ENCODE measurements at regions not wholly inside any gene's neighbourhood (a gene's known extent, or its start where the extent isn't known, plus 50 kb on each side); places are given as distances from the start of the nearest gene placed in this dataset.
"Not testable (repeated sequence)": the region's sequence is repeated elsewhere in the genome, so short reads cannot be mapped to it uniquely, and the experiment has no call there.

DNA sequence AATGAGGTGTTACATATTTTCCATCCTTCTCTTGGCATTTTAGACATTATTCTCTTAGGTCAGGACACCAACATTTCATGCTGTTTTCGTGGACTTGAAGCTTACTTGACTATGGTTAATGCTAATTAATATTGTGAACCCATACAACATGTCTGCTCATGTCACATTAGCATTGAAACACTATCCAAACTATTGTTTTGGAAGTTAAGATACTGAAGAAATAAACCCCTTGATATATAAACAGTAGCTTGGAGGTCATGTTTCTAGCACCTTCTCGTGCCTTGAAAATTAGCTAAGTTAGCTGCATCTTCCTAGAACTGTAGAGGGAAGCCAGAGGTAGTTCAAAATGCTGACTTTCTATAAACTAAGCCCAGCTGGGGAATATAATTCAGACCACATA is 288.8 kb downstream of the LTN1 start:
- DNase-seq (ENCODE audit: low spot score), result no peak

DNA sequence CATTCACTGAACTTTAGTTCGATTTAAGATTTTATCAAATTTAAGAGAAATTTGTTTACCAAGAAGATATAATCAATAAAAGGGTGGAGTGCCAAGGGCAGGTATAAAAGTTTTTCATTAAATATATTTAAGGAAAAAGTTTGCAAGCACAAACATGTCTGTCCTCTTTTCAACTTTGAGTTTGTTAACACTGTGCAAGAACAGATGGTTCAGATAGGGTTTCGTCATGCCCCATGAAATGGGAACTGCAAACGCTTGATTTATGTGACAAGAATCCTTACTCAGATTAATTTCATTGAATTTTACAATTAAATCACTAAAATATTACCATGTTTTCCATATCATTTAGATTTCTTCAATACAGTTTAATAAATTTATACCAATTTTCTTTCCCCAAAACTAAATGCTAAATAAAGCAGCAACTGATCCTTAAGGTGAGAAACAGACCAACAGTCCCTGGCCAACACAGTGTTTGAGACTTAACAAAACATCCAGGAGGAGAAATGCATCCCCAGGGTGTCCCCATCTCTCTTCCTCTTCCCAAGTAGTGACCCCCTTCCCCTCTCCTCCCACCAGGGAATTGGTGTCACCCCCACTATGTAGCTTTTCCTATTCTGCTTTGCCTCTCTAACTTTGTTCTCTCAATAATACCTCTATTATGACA is 292.9 kb downstream of the LTN1 start:
- no peak for DNase-seq (ENCODE audit: low spot score)

DNA sequence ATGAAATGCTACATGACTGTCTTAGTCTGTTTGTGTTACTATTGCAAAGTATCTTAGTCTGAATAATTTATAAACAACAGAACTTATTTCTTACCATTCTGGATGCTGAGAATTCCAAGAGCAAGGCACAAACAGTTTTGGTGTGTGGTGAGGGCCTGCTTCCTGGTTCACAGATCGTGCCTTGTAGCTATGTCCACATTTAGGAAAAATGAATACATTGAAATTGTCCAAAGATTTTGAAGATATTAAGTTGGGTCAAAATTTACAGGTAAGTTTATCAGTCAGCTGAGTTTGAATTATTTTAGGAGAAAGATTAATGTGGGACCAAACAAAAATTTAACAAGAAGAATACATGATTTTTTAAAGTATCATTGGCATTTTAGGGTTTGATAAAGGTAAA is 293.5 kb downstream of the LTN1 start:
- no peak for DNase-seq (ENCODE audit: low spot score)

DNA sequence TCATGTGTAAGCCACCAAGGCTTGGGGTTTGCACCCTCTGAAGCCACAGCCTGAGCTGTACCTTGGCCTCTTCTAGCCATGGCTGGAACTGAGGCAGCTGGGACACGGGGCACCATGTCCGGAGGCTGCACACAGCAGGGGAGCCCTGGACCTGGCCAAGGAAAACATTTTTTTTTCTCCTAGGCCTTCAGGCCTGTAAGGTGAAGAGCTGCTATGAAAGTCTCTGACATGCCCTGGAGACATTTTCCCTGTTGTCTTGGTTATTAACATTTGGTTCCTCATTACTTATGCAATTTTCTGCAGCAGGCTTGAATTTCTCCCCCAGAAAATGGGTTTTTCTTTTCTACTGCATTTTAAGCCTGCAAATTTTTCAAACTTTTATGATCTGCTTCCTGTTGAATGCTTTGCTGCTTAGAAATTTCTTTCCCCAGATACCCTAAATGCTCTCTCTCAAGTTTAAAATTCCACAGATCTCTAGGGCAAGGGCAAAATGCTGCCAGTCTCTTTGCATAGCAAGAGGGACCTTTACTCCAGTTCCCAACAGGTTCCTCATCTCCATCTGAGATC is 295.8 kb downstream of the LTN1 start:
- no peak for DNase-seq (ENCODE audit: low spot score)

DNA sequence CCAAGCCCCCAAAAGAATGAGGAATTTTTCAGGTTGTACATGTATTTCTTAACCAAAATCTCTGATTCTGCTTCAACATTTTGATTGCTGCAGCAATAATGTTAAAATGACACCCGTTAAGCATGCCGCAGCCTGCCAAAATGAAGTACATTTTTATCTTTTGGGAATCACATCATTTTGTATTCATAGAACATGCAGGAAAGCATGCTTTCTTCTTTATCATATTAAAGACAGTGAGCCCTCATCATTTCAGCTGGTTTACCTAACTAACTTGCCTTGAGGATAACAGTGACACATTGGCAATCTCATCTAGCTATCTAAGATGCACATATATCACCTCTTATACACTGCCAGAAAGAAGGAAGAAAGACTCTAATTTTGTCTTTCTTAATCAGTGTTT is 299.2 kb downstream of the LTN1 start:
- DNase-seq (ENCODE audit: low spot score), result no peak

DNA sequence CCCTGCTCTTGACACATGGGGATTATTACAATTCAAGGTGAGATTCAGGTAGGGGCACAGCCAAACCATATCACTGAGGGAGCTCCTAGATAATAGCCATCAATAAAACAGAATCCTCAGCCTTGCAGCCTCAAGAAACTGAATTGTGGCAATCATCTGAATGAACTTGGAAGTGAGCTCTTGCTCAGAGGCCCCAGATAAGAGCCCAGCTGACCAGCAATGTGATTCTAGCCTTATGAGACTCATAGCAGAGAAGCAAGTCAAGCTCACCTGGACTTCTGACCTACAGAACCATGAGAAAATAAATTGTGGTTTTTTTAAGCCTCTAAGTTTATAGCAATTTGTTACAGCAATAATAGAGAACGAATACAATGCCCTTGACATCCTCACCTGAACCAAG is 302.5 kb downstream of the LTN1 start:
- DNase-seq (ENCODE audit: low spot score), result no peak

DNA sequence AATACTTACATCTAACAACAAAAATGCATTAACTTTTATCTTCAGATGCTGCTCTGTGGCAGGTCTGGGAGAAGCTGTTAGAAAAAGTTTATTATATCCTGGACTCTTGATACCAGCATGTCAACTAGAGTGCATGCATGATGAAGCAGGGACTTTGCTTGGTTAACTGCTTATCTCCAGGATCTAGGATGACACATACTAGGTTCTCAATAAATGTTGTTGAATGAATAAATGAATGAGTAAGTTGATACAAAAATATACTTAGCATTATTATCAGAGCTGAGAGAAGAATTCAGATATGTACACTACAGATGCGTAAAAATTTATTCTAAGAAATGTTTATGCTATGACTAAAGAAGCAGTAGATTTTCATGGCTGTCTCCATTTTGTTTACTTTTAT is 304.3 kb downstream of the LTN1 start:
- no peak for DNase-seq (ENCODE audit: low spot score)

DNA sequence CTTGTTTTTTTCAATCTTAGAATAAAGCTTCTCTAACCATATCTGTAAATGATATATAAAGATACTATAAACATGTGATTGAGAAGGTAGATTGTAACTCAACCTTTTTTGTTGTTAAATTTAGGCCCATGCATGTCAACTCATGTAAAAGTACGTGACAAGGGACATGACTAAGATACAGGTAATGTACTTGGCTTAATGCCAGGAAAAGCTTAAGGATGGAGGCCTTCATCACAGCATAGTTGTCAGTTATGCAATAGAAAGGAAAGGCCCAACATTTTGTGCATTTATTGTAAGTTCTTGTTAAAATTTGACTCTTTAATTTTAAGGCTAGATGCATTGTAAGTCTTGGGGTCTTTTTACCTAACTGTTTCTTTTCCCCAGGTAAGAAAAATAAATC is 305.1 kb downstream of the LTN1 start:
- no peak for DNase-seq (ENCODE audit: low spot score)

DNA sequence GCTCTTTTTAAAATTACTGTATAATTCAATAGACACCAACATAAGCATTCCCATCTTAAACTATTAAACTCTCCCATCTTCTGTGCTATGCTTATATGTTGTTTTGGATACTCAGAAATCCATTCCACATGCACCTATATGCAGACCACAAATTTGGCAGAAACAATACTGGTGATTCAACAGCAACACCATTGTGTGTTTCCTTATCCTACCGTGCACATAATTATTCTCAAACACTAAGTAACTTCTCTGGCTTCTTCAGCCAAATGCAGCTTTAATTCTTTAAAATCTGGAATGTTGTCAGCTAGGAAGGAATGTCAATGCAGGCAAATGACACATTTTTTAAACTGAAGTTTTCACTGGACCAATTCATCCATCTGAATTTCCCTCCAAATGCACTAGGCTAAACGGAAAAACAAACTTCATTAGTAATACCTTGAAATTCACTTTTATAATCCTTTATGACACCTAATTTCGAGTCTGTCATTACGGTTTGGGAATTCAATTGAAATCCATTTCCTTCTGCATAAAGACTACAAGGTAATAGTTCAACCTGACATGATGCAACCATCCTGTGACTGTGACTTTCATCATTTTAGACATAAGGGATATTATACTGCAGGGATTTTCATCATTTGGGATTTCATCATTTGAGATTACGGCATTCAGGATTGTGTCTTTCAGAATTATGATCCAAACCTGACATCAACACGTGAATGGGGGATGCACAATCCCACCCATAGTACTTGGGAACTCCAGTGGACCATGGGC is 308.5 kb downstream of the LTN1 start:
- no peak for DNase-seq (ENCODE audit: low spot score)

DNA sequence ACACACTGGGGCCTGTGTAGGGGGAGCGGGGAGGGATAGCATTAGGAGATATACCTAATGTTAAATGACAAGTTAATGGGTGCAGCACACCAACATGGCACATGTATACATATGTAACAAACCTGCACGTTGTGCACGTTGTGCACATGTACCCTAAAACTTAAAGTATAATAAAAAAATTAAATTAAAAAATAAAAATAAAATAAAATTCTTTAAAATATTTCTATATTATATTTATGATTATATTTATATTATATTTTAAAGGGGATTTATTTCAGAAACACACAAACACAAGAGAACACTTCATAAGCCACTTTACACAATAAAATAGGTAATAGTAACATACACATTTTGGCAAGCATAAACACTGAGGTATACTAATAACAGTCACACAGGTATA is 309.8 kb downstream of the LTN1 start:
- not testable (repeated sequence) for DNase-seq (ENCODE audit: low spot score)

DNA sequence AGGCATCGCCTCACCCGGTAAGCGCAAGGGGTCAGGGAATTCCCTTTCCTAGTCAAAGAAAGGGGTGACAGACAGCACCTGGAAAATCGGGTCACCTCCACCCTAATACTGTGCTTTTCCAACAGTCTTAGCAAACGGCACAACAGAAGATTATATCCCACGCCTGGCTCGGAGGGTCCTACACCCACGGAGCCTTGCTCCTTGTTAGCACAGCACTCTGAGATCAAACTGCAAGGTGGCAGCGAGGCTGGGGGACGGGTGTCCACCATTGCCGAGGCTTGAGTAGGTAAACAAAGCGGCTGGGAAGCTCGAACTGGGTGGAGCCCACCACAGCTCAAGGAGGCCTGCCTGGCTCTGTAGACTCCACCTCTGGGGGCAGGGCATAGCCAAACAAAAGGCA is 315.6 kb downstream of the LTN1 start:
- DNase-seq (ENCODE audit: low spot score), result not testable (repeated sequence)

DNA sequence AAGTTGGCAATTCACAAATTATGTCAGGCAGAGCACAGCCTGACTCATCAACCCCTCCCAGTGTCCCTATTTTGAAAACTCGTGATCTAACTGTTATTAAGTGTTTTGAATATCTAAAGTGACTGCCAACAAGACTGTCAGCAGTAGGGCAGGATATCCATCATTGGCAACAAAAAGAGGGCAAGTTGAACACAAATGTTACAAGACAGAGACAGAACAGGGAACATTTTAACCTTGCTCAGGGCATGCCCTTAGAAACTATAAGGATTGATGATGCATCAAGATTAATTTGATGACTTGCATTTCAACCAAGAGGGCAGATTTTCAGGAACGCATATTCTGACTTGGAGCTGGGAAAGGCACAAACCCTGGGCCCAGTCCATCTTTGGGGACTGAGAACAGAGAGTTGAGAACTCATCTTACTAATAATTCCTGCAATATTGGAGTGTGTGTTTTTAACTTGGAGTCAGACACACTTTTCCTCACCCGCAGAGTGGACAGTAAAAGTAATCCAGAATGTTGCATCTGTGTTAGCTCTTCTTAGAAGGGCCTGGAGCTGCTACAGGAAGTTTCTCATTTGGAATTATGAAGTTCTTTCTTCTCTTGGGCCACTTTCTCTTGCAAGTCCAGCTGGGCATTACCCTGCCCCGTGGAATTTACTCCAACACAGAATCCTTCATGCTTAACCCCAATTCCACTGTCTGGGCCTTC is 317.2 kb downstream of the LTN1 start:
- DNase-seq (ENCODE audit: low spot score), result peak; percentile 10

DNA sequence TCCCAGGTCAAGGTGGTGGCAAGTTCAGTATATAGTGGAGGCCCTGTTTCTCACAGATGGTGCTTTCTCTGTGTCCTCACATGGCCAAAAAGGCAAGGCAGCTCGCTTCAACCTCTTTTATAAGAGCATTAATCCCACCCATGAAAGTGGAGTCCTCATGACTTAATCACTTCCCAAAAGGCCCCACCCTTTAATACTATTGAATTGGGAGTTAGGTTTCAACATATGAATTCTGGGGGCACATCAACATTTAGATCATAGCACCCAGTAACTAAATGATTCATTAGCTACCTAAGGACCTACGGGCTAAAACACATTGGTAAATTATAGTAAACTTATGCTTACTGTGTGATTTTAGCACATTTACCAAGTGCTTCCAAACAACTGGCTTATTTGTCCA is 317.9 kb downstream of the LTN1 start:
- no peak for DNase-seq (ENCODE audit: low spot score)

DNA sequence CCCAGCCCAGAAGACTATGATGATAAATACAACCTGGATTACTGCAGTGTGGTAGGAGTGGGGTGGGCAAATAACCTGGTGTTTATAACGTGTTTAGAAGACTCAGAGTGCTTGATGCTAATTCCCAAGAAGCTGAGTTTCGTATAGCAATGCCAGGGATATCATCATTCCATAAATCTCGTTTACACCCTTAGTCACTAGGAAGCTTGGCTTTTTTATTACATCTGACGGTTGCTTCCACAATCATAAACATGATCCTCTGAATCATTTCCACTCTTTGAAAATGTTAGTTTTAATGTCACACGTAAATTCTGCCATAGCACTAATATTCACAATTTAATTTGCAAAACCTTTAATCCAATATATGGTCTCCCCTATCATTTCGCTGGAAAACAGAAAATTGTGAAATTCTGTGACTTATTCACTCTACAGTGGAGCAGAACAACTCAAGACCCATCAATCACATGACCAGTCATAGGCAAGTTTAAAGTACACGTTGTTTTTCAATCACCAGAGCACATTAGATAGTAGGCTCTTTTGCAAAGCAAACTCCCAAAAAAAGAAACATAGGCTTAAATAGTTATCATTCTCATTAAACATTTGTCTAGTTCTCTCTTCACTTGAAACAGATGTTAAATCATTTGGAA is 321.0 kb downstream of the LTN1 start:
- no peak for DNase-seq (ENCODE audit: low spot score)

DNA sequence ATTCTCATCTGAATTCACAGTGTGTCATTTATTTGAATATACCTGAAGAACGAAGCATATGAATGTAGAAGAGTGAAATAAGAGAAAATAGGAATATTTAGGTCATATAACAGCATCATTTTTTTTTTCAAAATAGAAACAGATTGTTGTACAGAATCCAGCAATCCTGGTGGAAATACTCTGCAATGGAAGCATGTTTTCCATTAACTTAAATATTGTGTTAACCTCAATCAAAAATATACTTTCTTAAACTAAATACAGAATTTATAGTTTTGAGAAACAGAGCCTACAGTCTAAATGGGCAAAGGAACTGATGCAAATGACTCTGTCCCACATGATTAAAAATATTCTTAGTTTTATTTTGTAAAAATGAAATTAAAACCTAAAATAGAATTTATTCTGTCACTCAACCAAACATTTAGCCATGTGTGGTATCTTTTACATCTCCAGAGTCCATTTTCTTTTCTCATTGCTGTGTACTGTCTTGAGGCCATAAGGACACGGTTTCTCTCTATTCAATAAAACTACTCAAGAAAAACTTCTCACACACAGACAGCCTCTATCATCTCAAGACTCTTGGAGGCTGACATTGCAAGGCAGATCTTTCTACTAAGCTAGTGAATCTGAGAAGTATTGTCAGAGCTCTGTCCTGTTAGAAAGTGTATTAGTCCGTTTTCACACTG is 322.6 kb downstream of the LTN1 start:
- DNase-seq (ENCODE audit: low spot score), result no peak

DNA sequence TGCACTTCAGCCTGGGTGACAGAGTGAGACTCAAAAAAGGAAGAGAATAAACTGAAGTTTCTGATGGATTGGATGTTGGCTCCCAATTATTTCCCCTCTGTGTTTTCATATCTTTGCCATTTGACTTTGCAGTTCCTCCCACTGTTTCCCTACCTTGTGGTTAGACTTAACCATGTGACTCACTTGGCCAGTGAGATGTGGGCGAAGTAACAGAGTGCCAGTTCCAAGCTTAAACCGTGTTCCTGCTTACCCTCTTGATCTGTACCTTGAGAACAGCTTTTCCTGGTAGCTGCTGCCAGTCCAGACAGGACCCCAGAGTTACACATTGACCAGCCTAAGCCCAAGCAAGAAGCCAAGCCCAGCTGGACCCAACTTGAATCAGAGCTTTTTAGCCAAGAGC is 323.4 kb downstream of the LTN1 start:
- DNase-seq (ENCODE audit: low spot score), result no peak

DNA sequence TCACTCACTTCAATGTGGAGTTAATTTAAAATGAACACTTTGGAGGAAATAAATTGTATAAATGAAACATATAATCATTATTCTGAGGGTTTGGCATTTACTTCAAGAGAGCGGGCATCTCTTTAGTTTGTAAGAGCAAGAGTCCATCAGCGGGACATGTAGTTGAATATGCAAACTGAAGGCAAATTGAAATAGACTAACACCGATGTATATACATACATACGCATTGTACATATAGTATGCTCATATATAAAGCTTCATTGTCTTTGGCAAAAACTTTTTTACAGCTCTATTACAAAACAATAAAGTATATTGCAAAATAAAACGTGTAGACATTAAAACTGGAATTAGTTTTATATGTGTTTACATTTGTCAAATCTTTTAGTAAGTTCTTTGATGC is 328.9 kb downstream of the LTN1 start:
- no peak for DNase-seq (ENCODE audit: low spot score)

DNA sequence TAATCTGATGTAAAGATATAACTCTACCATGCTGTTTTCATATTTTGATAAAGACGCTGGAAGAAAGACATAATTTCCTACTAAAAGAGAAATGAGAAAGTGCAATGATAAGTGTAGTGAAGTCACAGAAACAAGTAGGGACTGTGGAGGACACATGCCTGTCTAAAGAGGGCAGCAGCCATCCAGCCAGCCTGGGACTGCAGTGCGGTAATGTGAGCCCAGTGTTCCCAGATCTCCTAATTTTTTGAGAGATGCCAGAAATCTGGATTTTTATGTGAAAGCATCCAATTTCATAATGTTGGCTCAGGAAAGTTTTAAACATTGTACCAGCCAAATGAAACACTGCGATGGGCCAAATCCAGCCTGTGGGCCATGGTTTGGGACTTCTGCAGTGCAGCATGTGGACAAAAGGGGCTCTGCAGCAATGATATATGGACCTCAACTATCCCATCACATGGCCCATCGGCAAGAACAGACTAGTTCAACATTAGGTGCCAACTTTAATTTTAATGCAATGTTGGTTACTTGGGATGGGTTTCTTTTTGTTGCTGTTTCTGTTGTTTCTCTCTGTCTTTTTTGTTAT is 329.5 kb downstream of the LTN1 start:
- no peak for DNase-seq (ENCODE audit: low spot score)

DNA sequence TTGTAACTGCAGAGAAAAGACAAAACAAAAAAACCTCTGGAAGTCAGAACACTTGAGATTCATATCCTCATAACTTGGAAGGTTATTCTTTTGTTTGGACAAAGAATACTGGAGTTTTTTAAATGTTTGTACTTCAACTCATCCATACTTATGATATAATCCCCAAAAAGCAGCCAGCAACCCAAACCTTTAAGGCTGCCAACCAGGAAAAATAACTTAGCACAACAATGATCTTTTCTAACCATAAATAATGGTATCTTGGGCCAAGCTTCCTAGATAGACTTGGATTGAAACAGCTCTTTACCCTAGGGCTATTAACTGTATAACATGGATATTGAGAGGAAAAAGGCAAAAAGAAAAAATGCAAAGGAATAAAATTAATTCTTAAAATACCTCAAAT is 335.1 kb downstream of the LTN1 start:
- DNase-seq (ENCODE audit: low spot score), result no peak

DNA sequence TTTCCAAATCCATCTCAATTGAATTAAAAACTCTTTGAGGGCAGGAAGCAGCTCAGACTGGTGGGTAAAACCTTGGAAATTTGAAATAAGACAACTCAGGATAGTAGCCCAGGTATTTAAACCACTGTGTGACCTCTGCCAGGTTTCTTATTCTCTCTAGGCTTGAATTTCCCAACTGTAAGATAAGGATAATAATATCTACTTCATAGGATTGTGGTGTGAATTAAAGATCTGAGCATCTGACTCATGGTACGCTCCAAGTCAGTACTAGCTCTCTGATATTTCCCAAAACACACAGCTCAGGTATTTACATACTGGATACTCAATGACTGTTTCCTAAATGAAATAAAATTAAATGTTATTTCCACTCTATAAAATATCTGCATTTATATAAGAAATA is 337.2 kb downstream of the LTN1 start:
- DNase-seq (ENCODE audit: low spot score), result no peak

DNA sequence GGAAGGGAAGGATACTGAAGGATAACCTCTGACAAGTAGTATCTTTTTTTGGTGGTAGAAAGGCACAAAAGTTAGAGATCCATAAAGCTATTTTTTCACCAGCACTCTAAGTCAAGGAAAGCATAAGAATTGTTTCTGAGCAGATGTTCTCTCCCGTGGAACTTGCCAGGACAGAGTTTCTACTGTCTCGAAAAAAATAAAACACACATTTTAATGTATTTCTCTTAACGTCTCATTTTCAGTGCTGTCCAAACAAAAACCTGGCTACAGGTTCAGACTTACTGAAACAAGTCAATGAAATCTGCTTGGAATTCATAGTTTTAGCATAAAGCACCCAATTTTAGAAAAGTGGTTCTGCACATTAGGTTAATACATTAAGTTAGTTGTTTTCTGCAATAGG is 338.3 kb downstream of the LTN1 start:
- no peak for DNase-seq (ENCODE audit: low spot score)

DNA sequence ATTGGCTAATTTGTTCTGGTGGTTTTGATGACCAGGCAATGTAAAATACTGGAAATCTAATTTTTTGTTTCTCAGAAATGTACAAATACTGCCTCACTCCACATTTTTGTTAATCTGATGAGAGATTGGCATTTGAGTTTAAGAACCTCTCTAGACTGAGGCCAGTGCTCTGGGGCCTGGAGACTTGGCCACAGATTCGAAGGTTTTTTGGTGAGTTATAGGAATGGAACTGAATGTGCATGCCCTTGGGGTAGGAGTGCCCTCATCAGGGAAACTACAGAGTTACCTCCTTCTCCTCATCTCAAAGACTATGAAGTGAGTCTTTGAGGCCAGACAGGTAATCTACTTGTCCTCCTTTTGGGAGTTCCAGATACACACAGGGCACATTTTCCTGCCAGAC is 347.9 kb downstream of the LTN1 start:
- no peak for DNase-seq (ENCODE audit: low spot score)

Data from COLO829 (cell line).